ENCODE measurements at regions not wholly inside any gene's neighbourhood (a gene's known extent, or its start where the extent isn't known, plus 50 kb on each side); places are given as distances from the start of the nearest gene placed in this dataset.

GRCh38 chr1:168894397-168894903 is 165.4 kb upstream of the DPT start:
- no peak for DNase-seq (ENCODE audit: low spot score)
- Histone ChIP-seq H3K4me3 (no peak overlapping the region), H3K27ac (no peak overlapping the region)
- no peak for TF ChIP-seq CTCF (IDR thresholded peaks at IDR 0.05)

- TF ChIP-seq CTCF (IDR thresholded peaks at IDR 0.05) = no peak
- no peak for DNase-seq (ENCODE audit: low spot score)
- no peak overlapping the region for H3K27ac ChIP-seq
- no peak overlapping the region for H3K4me3 ChIP-seq
Observed at GRCh38 chr1:168897249-168897648, 168.2 kb upstream of the DPT start.

GRCh38 chr1:168903237-168903830 is 174.3 kb upstream of the DPT start:
- Histone ChIP-seq H3K4me3 (no peak overlapping the region), H3K27ac (no peak overlapping the region)
- no peak for DNase-seq (ENCODE audit: low spot score)
- TF ChIP-seq CTCF (IDR thresholded peaks at IDR 0.05) = no peak

- DNase-seq (ENCODE audit: low spot score) = no peak
- no peak overlapping the region for H3K27ac ChIP-seq
- no peak overlapping the region for H3K4me3 ChIP-seq
- TF ChIP-seq CTCF (IDR thresholded peaks at IDR 0.05) = no peak
Observed at GRCh38 chr1:168905633-168906032, 176.6 kb upstream of the DPT start.

GRCh38 chr1:168906367-168906766 is 177.4 kb upstream of the DPT start:
- H3K4me3 ChIP-seq = no peak overlapping the region
- TF ChIP-seq CTCF (IDR thresholded peaks at IDR 0.05) = no peak
- H3K27ac ChIP-seq = no peak overlapping the region
- DNase-seq (ENCODE audit: low spot score) = no peak

- no peak for TF ChIP-seq CTCF (IDR thresholded peaks at IDR 0.05)
- Histone ChIP-seq H3K4me3 (no peak overlapping the region), H3K27ac (no peak overlapping the region)
- DNase-seq (ENCODE audit: low spot score) = no peak
Observed at GRCh38 chr1:168907053-168907452, 178.0 kb upstream of the DPT start.

- TF ChIP-seq CTCF (IDR thresholded peaks at IDR 0.05) = no peak
- no peak overlapping the region for H3K27ac ChIP-seq
- H3K4me3 ChIP-seq = no peak overlapping the region
- DNase-seq (ENCODE audit: low spot score) = no peak
Observed at GRCh38 chr1:168907786-168908348, 178.9 kb upstream of the DPT start.

All from coronary artery (tissue), 2 donors.